ENCODE measurements at regions not wholly inside any gene's neighbourhood (a gene's known extent, or its start where the extent isn't known, plus 50 kb on each side); places are given as distances from the start of the nearest gene placed in this dataset.

DNA sequence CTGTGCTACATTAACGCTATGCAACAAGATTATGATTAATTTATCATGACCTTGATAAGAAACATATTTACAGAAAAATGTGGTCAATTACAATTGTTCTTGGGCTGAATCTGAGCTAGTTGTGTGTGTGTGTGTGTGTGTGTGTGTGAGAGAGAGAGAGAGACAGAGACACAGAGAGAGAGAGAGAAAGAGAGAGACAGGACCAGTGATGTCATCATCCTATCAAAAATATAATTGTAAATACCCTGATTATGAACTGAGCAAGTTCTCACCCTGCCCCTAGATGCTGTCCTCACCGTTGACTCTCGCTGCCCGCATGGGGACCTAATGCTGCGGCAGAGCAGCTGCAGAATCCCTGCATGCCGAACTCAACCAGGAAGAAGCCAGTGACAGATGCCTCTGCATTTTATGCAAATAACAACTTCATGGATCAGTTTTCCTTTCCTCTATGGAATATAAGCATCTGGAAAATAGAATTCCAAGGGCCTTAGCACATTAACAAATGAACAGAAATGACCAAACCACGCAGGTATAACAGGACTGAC lies 512.5 kb downstream of the PLCL1 start:
- TF ChIP-seq SP1 (IDR thresholded peaks at IDR 0.05) (no peak), GABPA (IDR thresholded peaks at IDR 0.05 in 1 of 2, conservative IDR thresholded peaks at IDR 0.05 in 1 of 2) (no peak), JUND (IDR thresholded peaks at IDR 0.05) (no peak), RAD21 (IDR thresholded peaks at IDR 0.05) (no peak), TAF1 (conservative IDR thresholded peaks at IDR 0.05) (no peak), RXRA (IDR thresholded peaks at IDR 0.05) (no peak)
- TF ChIP-seq, protein P1, sequence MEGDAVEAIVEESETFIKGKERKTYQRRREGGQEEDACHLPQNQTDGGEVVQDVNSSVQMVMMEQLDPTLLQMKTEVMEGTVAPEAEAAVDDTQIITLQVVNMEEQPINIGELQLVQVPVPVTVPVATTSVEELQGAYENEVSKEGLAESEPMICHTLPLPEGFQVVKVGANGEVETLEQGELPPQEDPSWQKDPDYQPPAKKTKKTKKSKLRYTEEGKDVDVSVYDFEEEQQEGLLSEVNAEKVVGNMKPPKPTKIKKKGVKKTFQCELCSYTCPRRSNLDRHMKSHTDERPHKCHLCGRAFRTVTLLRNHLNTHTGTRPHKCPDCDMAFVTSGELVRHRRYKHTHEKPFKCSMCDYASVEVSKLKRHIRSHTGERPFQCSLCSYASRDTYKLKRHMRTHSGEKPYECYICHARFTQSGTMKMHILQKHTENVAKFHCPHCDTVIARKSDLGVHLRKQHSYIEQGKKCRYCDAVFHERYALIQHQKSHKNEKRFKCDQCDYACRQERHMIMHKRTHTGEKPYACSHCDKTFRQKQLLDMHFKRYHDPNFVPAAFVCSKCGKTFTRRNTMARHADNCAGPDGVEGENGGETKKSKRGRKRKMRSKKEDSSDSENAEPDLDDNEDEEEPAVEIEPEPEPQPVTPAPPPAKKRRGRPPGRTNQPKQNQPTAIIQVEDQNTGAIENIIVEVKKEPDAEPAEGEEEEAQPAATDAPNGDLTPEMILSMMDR (IDR thresholded peaks at IDR 0.05; ENCODE audit: low read depth, low read length, missing input control), result no peak
- TF ChIP-seq, protein P2, sequence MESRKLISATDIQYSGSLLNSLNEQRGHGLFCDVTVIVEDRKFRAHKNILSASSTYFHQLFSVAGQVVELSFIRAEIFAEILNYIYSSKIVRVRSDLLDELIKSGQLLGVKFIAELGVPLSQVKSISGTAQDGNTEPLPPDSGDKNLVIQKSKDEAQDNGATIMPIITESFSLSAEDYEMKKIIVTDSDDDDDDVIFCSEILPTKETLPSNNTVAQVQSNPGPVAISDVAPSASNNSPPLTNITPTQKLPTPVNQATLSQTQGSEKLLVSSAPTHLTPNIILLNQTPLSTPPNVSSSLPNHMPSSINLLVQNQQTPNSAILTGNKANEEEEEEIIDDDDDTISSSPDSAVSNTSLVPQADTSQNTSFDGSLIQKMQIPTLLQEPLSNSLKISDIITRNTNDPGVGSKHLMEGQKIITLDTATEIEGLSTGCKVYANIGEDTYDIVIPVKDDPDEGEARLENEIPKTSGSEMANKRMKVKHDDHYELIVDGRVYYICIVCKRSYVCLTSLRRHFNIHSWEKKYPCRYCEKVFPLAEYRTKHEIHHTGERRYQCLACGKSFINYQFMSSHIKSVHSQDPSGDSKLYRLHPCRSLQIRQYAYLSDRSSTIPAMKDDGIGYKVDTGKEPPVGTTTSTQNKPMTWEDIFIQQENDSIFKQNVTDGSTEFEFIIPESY (IDR thresholded peaks at IDR 0.05), result no peak
- TF ChIP-seq, protein P3, sequence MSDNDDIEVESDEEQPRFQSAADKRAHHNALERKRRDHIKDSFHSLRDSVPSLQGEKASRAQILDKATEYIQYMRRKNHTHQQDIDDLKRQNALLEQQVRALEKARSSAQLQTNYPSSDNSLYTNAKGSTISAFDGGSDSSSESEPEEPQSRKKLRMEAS (IDR thresholded peaks at IDR 0.05), result no peak
- TF ChIP-seq, protein P4, sequence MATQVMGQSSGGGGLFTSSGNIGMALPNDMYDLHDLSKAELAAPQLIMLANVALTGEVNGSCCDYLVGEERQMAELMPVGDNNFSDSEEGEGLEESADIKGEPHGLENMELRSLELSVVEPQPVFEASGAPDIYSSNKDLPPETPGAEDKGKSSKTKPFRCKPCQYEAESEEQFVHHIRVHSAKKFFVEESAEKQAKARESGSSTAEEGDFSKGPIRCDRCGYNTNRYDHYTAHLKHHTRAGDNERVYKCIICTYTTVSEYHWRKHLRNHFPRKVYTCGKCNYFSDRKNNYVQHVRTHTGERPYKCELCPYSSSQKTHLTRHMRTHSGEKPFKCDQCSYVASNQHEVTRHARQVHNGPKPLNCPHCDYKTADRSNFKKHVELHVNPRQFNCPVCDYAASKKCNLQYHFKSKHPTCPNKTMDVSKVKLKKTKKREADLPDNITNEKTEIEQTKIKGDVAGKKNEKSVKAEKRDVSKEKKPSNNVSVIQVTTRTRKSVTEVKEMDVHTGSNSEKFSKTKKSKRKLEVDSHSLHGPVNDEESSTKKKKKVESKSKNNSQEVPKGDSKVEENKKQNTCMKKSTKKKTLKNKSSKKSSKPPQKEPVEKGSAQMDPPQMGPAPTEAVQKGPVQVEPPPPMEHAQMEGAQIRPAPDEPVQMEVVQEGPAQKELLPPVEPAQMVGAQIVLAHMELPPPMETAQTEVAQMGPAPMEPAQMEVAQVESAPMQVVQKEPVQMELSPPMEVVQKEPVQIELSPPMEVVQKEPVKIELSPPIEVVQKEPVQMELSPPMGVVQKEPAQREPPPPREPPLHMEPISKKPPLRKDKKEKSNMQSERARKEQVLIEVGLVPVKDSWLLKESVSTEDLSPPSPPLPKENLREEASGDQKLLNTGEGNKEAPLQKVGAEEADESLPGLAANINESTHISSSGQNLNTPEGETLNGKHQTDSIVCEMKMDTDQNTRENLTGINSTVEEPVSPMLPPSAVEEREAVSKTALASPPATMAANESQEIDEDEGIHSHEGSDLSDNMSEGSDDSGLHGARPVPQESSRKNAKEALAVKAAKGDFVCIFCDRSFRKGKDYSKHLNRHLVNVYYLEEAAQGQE (IDR thresholded peaks at IDR 0.05), result no peak
- TF ChIP-seq, protein P5, sequence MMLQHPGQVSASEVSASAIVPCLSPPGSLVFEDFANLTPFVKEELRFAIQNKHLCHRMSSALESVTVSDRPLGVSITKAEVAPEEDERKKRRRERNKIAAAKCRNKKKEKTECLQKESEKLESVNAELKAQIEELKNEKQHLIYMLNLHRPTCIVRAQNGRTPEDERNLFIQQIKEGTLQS (IDR thresholded peaks at IDR 0.05), result no peak

All from liver (tissue), 3 donors.